Gastroesophageal sphincter (tissue), 4 donors: ENCODE measurements at regions not wholly inside any gene's neighbourhood (a gene's known extent, or its start where the extent isn't known, plus 50 kb on each side); places are given as distances from the start of the nearest gene placed in this dataset.

Experiments
- ATAC-seq: fragments of 150-250 bp; one replicate; pipeline ENCODE4 v1.9.1; 2016; ENCODE audit warnings: mild to moderate bottlenecking, moderate library complexity
- H3K27ac ChIP-seq, 4 donors: fragments of 200-600 bp; sonication (generic) in 3 of 4; 1 replicate in 3 of 4; 2 replicates in 1 of 4; pipeline ENCODE4 v1.5.1; 2016 to 2019
- H3K27me3 ChIP-seq: fragments of 200-600 bp; sonication (generic); one replicate; pipeline ENCODE4 v1.5.1; 2019
- H3K36me3 ChIP-seq, 2 donors: fragments of 200-600 bp; sonication (generic); one replicate each; pipeline ENCODE4 v1.5.1; 2019; ENCODE audit warnings: control low read depth in 1 of 2
- H3K4me1 ChIP-seq, 3 donors: fragments of 200-600 bp; sonication (generic); 1 replicate in 2 of 3; 2 replicates in 1 of 3; pipeline ENCODE4 v1.5.1; 2016 to 2019; ENCODE audit warnings: control low read depth in 2 of 3
- H3K4me3 ChIP-seq, 2 donors: fragments of 200-600 bp; sonication (generic); one replicate each; pipeline ENCODE4 v1.5.1; 2019; ENCODE audit warnings: mild to moderate bottlenecking in 1 of 2, moderate library complexity in 1 of 2
- H3K9me3 ChIP-seq, 3 donors: fragments of 200-600 bp; sonication (generic); one replicate each; pipeline ENCODE4 v1.5.1; 2017 to 2019; ENCODE audit warnings: control low read depth in 2 of 3
- EP300 ChIP-seq: sonication (generic); formaldehyde crosslinking; IDR thresholded peaks from one replicate; pipeline ENCODE4 v1.6.1; 2017; ENCODE audit warnings: antibody characterized with exemption, mild to moderate bottlenecking
- POLR2A ChIP-seq, 2 donors: fragments of 450-650 bp; IDR thresholded peaks; one replicate each; pipeline ENCODE4 v1.6.1; 2017; ENCODE audit warnings: antibody characterized with exemption in 2 of 2, mild to moderate bottlenecking in 2 of 2, moderate library complexity in 1 of 2
- POLR2AphosphoS5 ChIP-seq: sonication (generic); formaldehyde crosslinking; IDR thresholded peaks from one replicate; pipeline ENCODE4 v1.6.1; 2017; ENCODE audit warnings: antibody characterized with exemption
- WGBS, 2 donors: methylation state at CpG; one replicate each; pipeline ENCODE4 v1.1.5; 2018; ENCODE audit warnings: low coverage in 1 of 2; 5-methylcytosine and 5-hydroxymethylcytosine counted together
- TF ChIP-seq, protein P1 (sequence below), 4 experiments: fragments of 200-600 bp in 2 of 4; fragments of 450-650 bp in 2 of 4; sonication (generic) in 1 of 4; IDR thresholded peaks; one replicate each; pipeline ENCODE4 v1.5.1; 2017 to 2019; ENCODE audit warnings: antibody characterized with exemption in 4 of 4, mild to moderate bottlenecking in 2 of 4, moderate library complexity in 2 of 4

DNA sequence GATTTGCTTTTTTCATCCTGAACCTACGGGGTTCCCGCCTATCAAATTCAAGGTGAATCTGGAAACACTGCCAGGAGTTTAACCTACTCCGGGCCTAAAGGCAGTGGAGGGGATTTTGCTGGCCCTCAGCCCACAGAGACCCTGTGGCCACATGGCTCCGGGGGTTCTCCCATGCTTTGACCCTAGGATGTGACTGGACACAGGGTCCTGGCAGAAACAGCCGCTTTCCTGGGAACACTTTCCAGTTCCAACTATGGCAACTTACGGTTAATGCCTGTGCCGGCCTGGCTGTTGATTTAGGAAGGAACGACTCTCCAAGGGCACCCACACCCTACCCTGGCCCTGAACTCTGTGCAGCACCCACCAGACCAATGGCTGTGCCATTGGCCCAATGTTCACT, 141.7 kb upstream of the RPS6KA2 start:
- TF ChIP-seq, protein P1, sequence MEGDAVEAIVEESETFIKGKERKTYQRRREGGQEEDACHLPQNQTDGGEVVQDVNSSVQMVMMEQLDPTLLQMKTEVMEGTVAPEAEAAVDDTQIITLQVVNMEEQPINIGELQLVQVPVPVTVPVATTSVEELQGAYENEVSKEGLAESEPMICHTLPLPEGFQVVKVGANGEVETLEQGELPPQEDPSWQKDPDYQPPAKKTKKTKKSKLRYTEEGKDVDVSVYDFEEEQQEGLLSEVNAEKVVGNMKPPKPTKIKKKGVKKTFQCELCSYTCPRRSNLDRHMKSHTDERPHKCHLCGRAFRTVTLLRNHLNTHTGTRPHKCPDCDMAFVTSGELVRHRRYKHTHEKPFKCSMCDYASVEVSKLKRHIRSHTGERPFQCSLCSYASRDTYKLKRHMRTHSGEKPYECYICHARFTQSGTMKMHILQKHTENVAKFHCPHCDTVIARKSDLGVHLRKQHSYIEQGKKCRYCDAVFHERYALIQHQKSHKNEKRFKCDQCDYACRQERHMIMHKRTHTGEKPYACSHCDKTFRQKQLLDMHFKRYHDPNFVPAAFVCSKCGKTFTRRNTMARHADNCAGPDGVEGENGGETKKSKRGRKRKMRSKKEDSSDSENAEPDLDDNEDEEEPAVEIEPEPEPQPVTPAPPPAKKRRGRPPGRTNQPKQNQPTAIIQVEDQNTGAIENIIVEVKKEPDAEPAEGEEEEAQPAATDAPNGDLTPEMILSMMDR (IDR thresholded peaks at IDR 0.05) = no peak
- no peak for TF ChIP-seq POLR2AphosphoS5
- TF ChIP-seq POLR2A (IDR thresholded peaks at IDR 0.05) = no peak
- no peak for TF ChIP-seq EP300
- Histone ChIP-seq H3K4me3 (no peak overlapping the region), H3K27me3 (no peaks in the 10 kb centered on the region), H3K27ac (no peak overlapping the region), H3K4me1 (no peaks in the 10 kb centered on the region), H3K9me3 (no peaks in the 10 kb centered on the region), H3K36me3 (peaks cover 0 to 9% of the 10 kb centered on the region in 2 donors)
- no peak for ATAC-seq
- WGBS, 2 donors = 89 to 100% methylated on average over 4 of the region's 8 CpGs

DNA sequence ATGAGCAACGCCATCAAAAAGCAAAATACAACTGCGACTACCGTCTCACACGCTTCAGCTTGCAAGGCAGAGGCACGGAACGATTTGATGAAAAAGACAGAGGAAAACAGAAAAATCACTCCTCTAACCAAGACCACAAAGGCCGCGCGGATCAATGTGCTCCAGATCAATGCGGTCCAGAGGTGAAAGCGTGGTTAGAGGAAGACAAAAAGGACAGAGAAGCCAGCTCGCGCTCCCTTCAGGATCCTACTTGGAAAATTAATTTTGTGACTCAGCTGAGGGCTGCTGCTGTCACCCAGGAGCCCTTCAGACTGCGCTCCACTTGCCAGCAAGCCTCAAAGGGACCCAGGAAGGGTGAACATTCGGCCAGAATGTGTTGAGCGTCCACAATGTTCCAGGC, 140.2 kb upstream of the RPS6KA2 start:
- H3K4me3 ChIP-seq = no peak overlapping the region
- H3K9me3 ChIP-seq = no peaks in the 10 kb centered on the region
- no peaks in the 10 kb centered on the region for H3K4me1 ChIP-seq
- peaks cover 0 to 9% of the 10 kb centered on the region in 2 donors for H3K36me3 ChIP-seq
- no peaks in the 10 kb centered on the region for H3K27me3 ChIP-seq
- H3K27ac ChIP-seq = no peak overlapping the region
- no peak for ATAC-seq
- TF ChIP-seq EP300 (no peak), POLR2A (IDR thresholded peaks at IDR 0.05) (no peak), POLR2AphosphoS5 (no peak)
- TF ChIP-seq, protein P1 (IDR thresholded peaks at IDR 0.05) = no peak
- WGBS, 2 donors = 96% methylated on average over 4 to 11 of the region's 16 CpGs

DNA sequence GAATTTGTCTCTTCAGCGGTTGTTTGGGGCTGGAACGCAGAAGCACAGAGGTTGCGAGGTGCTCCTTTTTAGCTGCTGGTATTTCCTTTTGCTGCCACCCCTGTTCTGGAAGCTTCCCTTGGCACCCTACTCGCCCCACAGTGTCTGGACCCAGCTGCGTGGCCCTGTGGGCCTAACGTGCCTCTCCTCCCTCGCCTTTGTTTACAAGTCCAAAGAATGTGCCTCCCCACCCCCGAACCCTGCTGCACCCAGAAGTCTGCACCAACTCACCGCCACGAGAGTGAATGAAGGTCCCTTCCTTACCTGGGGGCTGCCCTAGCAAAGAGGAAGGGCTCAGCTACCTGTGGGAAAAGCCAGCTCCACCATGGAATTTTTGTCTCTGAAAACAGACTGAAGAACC, 139.7 kb upstream of the RPS6KA2 start:
- Histone ChIP-seq H3K36me3 (peaks cover 0 to 9% of the 10 kb centered on the region in 2 donors), H3K4me3 (no peak overlapping the region), H3K4me1 (no peaks in the 10 kb centered on the region), H3K27me3 (no peaks in the 10 kb centered on the region), H3K27ac (no peak overlapping the region), H3K9me3 (no peaks in the 10 kb centered on the region)
- 60 to 75% methylated on average over 1 to 6 of the region's 10 CpGs for WGBS, 2 donors
- no peak for ATAC-seq
- TF ChIP-seq, protein P1 (IDR thresholded peaks at IDR 0.05) = no peak
- TF ChIP-seq POLR2AphosphoS5 (no peak), EP300 (no peak), POLR2A (IDR thresholded peaks at IDR 0.05) (no peak)

DNA sequence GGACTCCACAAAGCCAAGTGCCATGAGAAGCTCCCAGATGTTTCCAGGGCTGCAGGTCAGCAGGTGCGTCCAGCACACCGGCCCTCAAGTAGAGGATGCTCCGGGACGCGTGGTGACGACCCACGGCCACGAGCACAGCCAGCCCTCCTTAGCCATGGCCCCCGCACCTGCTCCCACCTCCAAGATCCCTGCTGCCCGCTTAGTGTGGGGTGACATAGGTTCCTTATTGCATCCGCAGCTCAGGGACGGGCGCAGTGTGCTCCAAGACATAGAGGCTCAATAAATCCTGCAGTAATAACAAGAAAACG, 138.1 kb upstream of the RPS6KA2 start:
- Histone ChIP-seq H3K27me3 (no peaks in the 10 kb centered on the region), H3K36me3 (peaks cover 0 to 9% of the 10 kb centered on the region in 2 donors), H3K9me3 (no peaks in the 10 kb centered on the region), H3K4me3 (no peak overlapping the region), H3K27ac (no peak overlapping the region), H3K4me1 (no peaks in the 10 kb centered on the region)
- TF ChIP-seq, protein P1 (IDR thresholded peaks at IDR 0.05) = no peak
- TF ChIP-seq POLR2A (IDR thresholded peaks at IDR 0.05) = no peak
- no peak for ATAC-seq
- WGBS, 2 donors = 83 to 86% methylated on average over 1 to 6 of the region's 14 CpGs

DNA sequence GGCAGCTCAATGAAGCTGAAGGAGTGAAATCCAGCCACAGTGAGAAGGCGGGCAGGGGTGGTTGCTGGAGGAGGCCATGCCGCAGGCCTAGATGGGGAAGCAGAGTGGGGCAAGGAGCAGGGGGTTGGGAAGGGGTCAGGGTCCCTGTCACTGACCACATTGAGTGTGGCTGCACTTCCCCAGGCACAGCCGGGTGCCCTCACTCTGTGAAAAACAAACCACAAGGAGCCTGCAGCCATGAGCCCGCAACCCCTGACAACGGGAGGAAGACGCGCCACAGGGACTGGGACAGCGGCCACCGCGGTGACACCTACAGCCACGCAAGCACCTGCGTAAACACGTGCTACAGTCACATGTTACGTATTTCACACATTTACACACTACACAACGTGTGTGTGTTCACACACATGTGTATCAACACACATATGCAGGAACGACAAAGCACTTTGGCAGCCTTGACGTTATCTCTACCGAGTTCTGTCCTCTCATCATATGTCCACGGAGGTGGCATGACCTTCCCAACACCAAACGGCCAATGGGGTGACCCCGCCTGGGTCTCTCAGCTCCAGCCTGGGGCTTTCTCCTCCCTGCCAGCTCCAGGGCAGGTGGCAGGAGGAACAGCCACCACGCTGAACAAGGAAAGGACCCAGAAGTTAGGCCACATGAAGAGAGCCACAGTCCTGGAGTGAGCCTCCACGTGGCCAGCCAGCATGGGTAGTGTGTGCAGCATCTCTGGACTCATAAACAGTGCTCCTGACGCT, 137.6 kb upstream of the RPS6KA2 start:
- H3K9me3 ChIP-seq = no peaks in the 10 kb centered on the region
- TF ChIP-seq, protein P1 (IDR thresholded peaks at IDR 0.05) = no peak
- no peak for TF ChIP-seq POLR2AphosphoS5
- 90 to 93% methylated on average over 2 to 3 of the region's 24 CpGs for WGBS, 2 donors

More for the DNA sequence above, 137.6 kb upstream of the RPS6KA2 start:
- H3K27ac ChIP-seq = no peak overlapping the region
- H3K27me3 ChIP-seq = no peaks in the 10 kb centered on the region
- peaks cover 0 to 9% of the 10 kb centered on the region in 2 donors for H3K36me3 ChIP-seq
- no peak for ATAC-seq
- H3K4me3 ChIP-seq = no peak overlapping the region
- no peaks in the 10 kb centered on the region for H3K4me1 ChIP-seq
